Suprapubic skin (tissue), 3 donors: ENCODE measurements at regions not wholly inside any gene's neighbourhood (a gene's known extent, or its start where the extent isn't known, plus 50 kb on each side); places are given as distances from the start of the nearest gene placed in this dataset.
"Not testable (repeated sequence)": the region's sequence is repeated elsewhere in the genome, so short reads cannot be mapped to it uniquely, and the experiment has no call there.

Source experiments
- CTCF ChIP-seq, 2 donors: fragments of 200-600 bp in 1 of 2; fragments of 450-650 bp in 1 of 2; sonication (generic) in 1 of 2; IDR thresholded peaks; one replicate each; pipeline ENCODE4 v1.5.1; 2016 to 2019; ENCODE audit warnings: antibody characterized with exemption in 2 of 2, mild to moderate bottlenecking in 1 of 2, moderate library complexity in 1 of 2
- POLR2A ChIP-seq, 2 donors: fragments of 450-650 bp; IDR thresholded peaks; one replicate each; pipeline ENCODE4 v1.6.1; 2017; ENCODE audit warnings: antibody characterized with exemption in 2 of 2, mild to moderate bottlenecking in 2 of 2, moderate library complexity in 2 of 2

- TF ChIP-seq CTCF, POLR2A (IDR thresholded peaks at IDR 0.05): not testable (repeated sequence)
Measured at GRCh38 chr6:50394139-50394538, 319.2 kb upstream of the TFAP2D start.
